NCI-H1092 treated with DMSO at 0.1 percent for 48 hours (cell line): ENCODE measurements at regions not wholly inside any gene's neighbourhood (a gene's known extent, or its start where the extent isn't known, plus 50 kb on each side); places are given as distances from the start of the nearest gene placed in this dataset.
"Not testable (repeated sequence)": the region's sequence is repeated elsewhere in the genome, so short reads cannot be mapped to it uniquely, and the experiment has no call there.

Experiments
- DNase-seq: peaks from one replicate; lab custom pipeline; 2025; lab: John Stamatoyannopoulos, UW

DNA sequence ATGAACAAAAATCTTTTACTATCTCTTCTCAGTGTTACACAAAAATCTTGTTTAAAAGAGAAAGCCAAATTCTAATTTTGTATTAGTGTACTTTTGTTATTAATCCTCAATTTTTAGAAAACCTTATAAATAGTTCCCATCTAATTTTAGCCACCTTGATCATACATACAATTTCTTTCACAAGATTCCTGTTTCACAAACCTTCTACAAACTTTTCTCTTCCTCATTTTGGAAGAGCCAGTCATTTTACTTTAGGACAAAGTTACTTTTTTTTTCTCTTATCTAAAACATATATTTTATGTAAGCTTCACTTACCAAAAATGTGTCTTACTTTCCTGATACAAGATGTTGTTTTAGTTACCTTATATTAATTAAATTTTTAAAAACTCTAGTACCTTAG, 161.3 kb downstream of the YIPF5 start:
- no peak for DNase-seq

DNA sequence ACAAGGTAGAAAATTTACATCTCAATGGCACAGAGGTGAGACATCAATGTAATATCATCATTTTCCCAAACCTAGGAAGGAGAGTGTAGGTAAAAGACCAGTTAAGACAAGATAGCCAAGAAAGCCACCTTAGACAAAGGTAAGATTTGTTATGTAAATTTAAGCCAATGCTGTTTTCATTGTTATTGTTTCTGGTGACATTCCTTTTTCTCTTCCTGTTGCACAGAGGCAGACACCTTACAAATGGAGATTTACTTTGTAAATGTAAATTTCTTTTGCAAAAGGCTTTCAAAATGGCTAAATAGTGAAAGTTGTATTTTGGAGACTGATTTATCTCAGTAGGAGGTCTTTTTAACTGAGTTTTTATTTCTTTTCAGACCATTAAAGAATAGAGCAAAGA, 159.1 kb downstream of the YIPF5 start:
- no peak for DNase-seq

- no peak for DNase-seq
These were observed 156.6 kb downstream of the YIPF5 start for GRCh38 chr5:144013816-144014215.

GRCh38 chr5:144015961-144016360, 154.5 kb downstream of the YIPF5 start:
- DNase-seq = peak; percentile 6

DNA sequence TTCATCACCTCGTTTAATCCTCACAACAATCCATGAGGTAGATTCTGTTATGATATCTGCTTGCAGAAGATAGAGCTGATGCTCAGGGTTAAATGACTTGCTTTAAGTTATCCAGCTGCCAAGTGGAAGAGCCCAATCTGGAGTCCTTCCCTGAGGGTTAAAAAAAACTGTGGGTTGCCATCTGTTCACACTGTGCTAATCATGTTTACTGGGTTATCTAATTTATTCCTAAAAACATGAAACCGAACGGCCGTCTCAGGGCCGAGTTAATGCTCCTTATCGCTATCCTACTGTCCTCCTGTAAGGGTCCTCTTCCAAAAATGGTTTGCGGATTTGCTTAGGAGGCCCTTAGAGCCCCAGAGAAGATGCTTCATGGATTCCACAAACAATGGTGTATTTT, 153.3 kb downstream of the YIPF5 start:
- DNase-seq = peak; percentile 3

DNA sequence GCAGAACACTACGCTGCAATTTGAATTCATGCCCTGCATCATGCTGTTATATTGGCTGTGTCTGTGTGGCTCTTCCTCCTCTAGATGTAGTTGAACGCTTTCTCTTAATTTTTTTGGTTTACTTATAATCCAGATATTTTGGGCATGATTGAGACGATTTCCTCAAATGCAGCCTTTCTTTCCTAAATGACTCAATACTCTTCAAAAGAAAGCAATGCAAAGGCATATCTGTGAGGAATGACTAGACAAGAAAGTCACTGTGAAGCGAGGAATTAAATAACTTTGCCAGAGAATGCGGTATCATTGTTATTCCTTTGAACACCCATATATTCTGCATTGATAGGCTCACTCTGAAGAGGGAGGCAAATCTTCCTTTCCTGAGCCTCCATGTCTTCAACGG, 152.8 kb downstream of the YIPF5 start:
- DNase-seq = no peak

GRCh38 chr5:144024090-144024489, 146.4 kb downstream of the YIPF5 start:
- DNase-seq = no peak

DNA sequence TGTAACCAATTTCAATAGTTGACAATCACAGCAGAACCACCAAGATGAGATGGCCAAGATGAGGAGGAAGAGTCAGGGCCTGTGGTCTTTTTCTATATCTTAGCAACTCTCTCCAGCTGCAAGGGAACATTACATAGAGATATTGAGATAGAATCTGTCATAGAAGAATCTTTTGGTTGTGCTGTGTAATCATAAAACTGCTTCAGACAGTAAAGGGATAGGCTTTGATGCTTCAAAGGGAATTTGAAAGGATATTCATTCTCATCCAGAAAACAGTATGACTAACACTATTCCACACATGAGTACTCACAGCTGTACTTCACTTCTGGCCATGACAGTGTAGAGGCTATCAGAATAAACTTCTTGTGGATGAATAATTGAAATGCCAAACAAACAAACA, 145.9 kb downstream of the YIPF5 start:
- DNase-seq = no peak

- DNase-seq = no peak
These were observed 144.2 kb downstream of the YIPF5 start for GRCh38 chr5:144026286-144026685.

DNA sequence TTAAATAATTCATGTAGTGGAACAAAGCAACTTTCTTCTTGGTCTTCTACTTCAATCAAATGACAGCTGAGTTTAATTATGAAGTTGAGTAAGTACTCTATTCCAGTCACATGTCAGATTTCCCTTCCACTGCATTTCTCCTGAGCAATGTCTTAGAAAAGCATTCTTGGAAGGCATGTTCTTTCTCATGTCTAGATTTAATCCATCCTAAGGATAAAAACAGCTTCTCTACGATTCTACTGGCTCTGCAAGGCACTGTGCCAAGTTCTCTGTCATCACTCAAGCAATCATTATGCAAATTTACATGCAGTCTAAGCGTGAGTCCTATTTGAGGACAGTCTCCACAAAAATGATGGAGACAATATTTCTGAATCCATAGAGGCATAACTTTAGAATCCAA, 142.4 kb downstream of the YIPF5 start:
- no peak for DNase-seq

- peak; percentile 82 for DNase-seq
These were observed 141.8 kb downstream of the YIPF5 start for GRCh38 chr5:144028636-144029035.

- no peak for DNase-seq
These were observed 139.6 kb downstream of the YIPF5 start for GRCh38 chr5:144030904-144031303.

GRCh38 chr5:144032375-144032774, 138.1 kb downstream of the YIPF5 start:
- peak; percentile 28 for DNase-seq

- no peak for DNase-seq
These were observed 137.0 kb downstream of the YIPF5 start for GRCh38 chr5:144033486-144033885.

DNA sequence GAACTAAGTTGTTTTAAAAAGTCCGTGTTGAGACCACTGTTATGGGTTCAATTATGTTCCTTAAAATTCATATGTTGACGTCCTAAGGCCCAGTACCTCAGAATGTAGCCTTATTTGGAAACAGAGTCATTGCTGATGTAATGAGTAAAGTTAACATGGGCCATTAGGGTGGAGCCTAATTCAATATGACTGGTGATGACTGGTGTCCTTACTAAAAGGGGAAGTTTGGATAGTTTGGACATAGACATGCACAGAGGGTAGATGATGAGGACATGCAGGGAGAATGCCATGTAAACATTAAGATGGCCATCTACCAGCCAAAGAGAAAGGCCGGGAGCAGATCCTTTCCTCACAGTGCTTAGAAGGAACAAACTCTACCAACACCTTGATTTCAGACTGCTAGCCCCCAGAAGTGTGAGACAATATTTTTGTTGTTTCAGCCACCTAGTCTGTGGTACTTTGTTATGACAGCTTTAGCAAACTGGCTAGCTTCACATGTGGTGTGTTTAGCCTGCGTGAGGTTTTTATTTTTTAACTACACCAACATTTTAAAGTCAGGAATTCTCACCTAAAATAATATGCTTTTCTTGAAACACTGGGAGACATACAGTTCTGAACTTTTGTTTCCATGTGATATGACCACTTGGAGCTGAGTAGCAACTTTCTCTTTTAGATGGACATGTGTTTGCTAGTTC, 135.3 kb downstream of the YIPF5 start:
- no peak for DNase-seq

- no peak for DNase-seq
These were observed 134.0 kb downstream of the YIPF5 start for GRCh38 chr5:144036476-144036875.

DNA sequence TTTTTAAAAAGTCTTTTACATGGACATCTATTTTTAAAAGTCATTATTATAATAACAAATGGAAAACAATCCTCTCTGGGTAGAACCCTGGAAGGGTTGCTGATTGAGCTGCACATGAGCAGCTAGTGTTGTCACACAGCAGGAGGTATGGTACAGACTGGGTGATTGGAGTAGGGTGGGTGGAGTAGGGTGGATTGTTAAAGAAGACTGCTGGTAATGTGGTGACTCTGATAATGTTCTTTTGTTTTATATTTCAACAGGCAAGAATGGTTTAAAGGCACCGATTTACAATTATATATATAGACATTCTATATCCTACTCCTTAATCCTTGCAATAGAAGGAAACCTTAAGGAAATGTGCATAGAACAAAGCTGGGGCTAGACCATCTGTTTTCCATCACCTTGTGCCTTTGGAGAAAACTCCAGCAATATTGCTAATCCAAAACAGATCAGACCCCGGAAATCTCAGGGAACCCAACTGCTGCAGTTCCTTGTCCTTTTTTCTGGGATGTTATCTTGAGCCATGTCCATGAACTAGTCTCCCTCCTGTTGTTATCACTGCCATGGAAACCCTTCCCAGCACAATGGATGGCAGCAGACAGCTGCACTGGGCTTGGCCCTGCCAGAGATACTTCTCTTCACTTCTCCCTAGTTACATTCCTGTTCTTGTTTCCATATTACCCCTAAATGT, 129.7 kb downstream of the YIPF5 start:
- no peak for DNase-seq

GRCh38 chr5:144042156-144042555, 128.3 kb downstream of the YIPF5 start:
- no peak for DNase-seq

GRCh38 chr5:144048259-144048856, 122.1 kb downstream of the YIPF5 start:
- DNase-seq = no peak

- not testable (repeated sequence) for DNase-seq
These were observed 115.1 kb downstream of the YIPF5 start for GRCh38 chr5:144055391-144055790.

DNA sequence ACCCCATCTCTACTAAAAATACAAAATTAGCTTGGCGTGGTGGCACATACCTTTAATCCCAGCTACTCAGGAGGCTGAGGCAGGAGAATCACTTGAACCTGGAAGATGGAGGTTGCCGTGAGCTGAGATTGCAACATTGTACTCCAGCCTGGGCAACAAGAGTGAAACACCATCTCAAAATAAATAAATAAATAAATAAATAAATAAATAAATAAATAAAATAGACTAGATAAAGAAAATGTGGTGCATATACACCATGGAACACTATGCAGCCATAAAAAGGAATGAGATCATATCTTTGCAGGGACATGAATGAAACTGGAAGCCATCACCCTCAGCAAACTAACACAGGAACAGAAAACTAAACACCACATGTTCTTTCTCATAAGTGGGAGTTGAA, 110.4 kb downstream of the YIPF5 start:
- DNase-seq = not testable (repeated sequence)

DNA sequence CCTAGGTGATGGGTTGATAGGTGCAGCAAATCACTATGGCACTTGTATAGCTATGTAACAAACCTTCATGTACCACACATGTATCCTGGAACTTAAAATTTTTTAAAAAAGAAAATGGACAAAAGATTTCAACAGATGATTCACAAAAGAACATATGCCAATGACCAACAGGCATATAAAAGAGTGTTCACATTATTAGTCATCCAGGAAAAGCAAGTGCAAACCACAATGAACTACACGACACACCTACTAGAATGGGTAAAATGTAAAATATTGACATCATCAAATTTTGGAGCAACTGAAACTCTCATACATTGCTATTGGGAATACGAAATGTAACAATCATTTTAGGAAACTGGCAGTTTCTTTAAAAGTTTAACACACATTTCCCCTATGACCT, 109.9 kb downstream of the YIPF5 start:
- DNase-seq = no peak

GRCh38 chr5:144065786-144066185, 104.7 kb downstream of the YIPF5 start:
- no peak for DNase-seq
